Middle frontal gyrus (tissue), 1 donor: ENCODE measurements at regions not wholly inside any gene's neighbourhood (a gene's known extent, or its start where the extent isn't known, plus 50 kb on each side); places are given as distances from the start of the nearest gene placed in this dataset.

Experiments used
- DNase-seq: peaks from one replicate; pipeline ENCODE4 v3.0.0-alpha.2; 2015; ENCODE audit warnings: low spot score; ENCODE audit errors: extremely low spot score

DNA sequence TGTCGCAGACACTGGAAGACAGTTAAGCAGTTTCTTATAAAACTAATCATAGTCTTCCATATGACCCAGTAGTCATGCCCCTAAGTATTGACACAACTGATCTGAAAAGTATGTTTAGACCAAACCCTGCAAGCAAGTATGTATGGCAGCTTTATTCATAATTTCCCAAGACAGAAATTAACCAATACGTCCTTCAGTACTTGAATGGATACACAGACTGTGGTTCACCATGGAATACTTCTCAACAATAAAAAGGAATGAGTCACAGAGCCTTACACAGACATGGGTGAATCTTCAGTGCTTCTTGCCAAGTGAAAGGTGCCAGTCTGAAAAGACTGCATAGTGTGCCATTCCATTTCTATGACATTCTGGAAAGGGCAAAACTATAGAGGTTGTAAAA, 50.2 kb upstream of the AKR1E2 start:
- DNase-seq: no peak

DNA sequence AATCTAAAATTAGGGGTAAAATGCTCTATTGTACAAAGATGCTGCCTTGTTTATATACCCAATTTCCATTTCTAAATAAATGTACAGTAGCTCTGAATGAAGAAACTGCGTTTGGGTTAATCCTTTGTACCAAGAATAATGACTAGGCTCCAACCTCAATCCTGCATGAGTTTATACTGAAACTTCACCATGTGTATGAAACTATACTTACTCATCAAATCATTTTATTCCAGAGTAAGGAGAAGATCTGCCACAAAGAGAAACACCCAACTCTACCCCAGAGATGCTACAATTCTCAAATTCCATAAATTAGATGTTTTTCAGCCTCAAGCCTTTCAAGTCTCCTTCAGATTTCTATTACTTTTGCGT, 53.8 kb upstream of the AKR1E2 start:
- no peak for DNase-seq

DNA sequence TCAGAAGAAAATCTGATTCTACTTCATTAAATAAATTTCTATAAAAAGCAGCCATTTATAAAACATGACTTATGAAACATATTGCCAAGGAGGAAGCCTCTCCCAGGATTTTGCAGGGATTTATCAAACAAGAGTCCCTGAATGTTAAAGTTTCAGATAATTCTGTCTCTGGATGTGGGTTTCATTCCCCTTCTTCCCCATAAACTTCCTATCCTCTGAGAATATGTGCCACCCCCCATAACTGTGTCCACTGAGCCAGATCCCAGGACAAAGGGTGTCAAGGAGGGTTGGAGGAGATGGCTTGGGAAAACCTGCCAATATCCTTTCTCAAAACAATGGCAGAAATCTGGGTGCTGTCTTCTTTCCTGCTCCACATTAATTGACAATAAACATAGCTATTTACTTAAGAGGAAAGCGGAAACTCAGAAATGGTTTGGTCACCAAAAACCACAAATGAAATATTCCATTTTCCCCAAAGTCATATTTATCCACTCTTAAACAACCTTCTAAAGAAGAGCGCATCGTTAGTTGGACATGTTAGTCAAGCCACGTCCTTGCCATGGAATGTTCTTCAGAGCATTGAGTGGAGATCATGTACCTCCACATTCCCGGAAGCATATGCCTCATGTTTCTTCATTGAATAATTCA, 54.3 kb upstream of the AKR1E2 start:
- no peak for DNase-seq

DNA sequence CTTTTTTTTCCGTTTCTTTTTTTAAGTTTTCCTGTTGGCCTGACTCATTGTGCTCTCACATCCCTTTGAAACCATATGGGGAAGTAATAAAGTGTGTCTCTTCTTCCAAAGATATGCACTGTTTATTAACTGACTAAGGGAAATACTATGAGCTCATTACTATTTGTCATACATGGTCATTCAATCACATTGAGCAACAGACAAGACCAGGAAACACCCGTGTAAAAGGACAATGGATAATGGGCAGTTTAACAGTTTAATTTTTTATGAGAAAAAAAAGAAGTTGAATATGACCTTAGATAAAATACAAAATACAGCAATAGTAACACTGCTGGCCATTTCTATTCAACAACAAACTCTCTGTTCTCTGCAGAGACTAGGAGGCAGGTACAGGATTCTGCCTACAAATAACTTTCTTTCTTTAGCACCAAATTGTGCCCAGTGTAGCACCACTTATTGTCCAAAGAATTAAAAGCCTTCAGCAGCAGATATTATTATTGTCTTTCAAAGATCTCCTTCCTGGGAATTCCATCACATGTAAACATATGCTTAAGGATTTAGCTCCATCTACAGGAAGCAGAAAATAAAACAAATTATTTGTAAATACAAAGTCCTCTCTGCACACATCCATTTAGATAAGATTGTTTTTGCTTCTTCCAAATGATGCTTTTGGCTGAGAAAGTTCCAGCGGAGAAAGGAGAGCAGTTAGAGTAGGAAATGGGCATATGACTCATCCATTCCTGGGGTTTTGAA, 55.0 kb upstream of the AKR1E2 start:
- no peak for DNase-seq

DNA sequence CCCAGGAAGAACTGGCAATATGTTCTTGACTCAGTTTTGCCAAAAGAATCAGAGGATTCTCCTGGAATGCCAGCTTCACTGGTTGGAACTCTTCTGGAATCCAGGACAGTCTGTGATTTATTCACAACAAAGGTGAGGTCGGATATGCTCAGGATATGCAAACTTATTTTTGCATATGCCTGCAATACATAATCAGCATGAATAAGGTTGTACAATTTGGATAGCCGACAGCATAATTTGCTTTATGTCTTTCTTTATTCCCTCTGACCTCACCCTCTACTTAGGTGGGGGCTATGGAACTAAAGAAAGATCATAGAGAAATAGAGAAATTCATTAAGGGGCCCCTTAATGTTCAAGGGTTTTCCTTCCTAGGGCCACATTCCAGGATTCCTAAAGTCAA, 57.6 kb upstream of the AKR1E2 start:
- no peak for DNase-seq

DNA sequence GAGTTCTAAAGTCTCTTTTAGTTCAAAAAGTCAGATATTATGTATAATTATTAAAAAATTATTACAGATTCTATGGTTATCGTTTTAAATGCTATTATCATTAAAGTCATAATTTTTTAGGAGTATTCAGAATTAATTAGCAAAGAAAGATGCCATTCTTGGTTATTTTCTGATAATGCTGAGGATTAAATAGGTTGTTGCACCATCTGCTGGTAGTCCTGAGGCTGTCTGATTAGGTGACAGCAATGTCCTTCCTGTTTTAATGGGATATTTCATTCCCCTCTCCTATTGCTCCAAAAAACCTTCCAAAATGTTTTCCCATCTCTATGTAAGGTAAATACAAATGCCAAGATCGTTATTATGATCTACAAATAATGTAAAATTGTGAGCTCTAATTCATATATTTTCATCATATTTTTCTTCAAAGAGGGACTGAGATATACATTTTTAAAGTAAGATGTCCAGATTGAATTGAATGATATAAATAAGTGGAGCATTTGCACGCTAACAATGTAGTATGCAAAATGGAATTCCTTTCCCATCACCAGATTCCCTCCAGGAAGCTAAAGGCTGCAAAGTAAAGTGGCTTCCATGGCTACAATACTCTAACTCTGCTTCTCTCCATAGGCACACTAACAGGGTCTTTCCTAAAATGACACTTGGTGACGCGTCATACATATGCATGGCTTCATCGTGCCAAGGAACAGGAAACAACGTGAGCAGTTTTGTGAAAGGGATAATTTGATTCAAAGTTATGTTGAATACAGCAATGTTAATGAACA, 58.8 kb upstream of the AKR1E2 start:
- DNase-seq: no peak

DNA sequence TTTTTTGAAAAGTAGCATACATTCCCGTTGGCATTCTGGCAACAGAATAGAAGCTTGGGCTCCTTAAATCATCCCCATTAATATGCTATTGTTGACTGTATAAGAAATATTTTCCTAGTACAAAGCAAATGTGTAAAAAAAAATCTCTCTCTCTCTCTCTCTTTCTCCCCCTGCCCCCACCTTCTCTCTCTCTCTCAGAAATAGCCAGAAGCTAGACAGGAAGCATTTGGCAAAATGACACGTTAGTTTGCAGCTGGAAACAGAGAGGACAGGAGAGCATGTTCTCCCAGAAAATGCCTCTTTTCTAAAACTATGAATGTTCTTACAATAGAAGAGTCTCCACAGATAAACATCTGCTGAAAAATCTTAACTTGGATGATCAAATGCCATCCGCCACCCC, 59.6 kb upstream of the AKR1E2 start:
- DNase-seq: no peak

DNA sequence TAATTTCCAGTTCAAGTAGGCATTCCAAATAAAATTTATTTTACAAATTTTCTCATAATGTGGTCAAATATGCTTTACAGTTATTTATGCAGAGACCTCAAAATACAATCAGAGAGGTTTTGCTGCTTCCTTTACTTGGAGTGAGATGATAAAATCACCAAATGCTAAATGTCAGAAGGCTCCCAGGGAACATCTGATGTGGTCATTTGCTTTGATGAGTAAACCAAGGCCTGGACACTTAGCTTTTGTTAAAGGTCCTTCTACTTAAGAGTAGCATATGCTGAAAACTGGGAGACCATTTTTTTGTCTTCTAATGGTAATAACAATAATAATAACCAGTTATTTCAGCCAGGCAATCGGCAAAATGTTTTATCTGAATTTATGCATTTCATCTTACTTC, 60.6 kb upstream of the AKR1E2 start:
- no peak for DNase-seq

DNA sequence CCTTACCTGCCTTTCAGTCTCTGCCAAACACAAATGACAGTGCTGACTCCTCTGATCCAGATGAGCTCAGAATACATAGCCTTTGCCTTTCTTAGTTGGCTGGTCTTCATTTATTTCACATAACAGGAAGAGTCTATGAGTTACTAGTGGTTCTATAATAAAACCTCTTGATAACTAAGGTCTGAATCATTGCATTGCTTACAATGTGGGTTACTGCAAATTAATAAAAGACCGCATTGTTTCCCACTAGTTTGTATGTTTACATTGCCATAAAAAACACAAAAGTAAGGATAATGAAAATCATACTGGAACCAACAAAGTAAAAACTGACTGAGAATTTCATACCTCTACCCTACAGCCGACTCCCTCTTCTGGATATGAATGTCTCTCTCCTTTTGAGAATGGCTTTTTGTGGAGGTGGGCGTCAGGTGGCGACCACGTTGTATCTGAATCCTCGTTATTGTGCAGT, 62.0 kb upstream of the AKR1E2 start:
- DNase-seq: no peak

DNA sequence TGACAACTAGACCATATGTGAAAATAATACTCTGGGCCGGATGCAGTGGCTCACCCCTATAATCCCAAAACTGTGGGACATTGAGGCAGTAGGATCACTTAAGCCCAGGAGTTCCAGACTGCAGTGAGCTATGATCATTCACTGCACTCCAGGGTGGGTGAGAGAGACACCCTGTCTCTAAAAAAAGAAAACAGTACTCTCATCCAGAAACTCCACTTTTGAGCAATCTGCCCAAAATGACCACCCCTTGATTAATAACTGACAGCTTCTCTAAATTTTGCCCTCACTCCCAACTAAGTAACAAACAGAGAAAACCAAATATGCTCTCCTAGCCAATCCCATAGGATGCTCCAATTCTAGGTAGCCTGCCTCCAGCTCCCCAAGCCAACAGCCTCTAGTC, 62.5 kb upstream of the AKR1E2 start:
- DNase-seq: no peak

DNA sequence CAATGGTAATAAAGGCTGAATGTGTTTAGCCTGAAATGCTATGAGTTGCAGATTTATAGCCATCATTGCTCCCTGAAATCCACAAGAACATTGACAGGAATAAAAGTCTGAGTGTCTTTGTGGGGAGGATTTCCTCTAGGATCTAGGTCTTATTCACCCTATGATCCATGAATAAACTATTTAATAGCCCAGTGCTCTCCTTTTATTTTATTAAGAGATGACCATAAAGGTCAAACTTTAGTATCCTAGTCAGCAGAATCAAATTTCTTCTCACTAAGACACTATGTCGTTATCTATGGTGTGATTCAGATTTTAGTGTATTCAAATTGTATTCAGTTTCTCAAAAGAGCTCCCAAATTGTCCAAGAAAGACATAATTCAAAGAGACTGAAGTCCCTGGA, 67.8 kb upstream of the AKR1E2 start:
- DNase-seq: no peak

DNA sequence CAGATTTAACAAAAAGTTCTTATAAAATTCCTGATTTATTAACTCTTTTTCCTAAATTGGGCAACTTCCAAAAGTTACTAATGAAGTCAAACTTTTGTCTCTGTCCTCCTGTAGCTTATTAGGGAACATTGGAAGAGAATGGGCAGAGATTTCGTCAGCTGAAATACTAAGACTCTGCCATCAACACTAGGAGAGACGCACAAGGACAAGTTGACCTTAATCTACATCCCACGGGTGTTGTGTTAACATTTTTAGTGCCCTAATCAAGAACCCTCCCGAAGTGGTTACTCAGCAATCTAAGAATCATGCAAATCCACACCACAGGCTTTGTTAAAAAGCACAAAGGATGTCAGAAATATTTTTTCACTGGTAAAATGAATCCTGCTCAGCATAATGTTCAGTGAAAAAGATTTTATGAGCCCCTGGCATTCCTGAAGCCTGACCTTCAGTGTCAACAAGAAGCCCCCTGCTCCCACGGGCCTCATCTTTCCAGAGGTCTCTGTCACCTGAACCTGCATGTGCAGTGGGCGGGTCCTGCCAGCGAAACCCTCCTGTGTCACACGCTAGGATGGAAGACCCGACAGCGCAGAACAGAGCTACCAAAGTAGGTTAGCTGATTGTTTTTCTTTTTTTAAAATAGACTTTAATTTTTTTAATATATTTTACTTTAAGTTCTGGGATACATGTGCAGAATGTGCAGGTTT, 70.6 kb upstream of the AKR1E2 start:
- DNase-seq: no peak

DNA sequence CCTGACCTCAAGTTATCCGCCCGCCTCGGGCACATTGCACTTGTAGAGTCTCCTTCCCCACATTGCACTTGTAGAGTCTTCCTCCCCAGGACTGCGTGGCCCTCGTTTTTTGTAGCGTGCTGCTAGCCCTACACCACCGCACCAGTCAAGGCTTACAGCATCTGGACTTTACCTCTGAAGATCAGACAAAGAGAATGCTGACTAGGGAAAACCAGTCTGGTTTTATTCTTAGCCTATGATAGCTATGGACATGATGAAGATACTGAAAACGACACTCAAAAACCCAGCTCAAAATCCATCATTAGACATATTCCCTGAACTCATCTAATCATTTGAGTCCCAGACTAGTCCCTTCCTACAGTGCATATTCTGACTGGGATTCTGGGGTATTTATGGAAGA, 71.9 kb upstream of the AKR1E2 start:
- no peak for DNase-seq

DNA sequence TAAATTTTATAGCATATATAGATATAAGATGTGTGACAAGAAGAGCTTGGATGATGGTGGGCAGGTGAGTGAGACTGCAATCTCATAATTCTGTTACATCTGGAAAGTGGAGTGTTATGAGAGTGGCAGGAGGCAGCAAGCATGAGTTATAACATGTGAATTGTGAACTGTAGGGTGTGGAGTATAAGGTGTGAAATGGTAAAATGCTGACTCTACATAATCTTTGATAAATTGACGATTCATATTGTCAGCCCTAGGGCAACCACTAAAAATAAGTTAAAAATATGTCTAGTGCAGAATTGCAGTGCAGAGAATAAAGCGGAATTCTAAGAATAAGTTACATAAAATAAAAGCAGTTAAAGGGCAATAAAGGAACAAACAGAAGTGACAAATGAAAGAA, 74.8 kb upstream of the AKR1E2 start:
- no peak for DNase-seq

DNA sequence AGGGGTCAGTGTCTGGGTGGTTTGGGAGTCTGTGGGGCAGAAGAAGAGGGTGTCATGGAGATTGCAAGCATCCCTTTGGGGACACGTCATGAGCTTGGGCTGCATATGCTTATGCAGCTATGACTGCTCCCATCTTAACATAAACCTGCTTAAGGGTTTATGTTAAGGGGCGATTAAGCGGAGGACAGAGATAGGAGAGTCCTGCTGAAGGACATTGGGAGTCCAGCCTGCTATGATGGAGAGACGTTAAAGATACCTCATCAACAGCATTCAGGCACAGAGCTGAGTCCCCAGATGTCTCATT, 76.8 kb upstream of the AKR1E2 start:
- DNase-seq: no peak

DNA sequence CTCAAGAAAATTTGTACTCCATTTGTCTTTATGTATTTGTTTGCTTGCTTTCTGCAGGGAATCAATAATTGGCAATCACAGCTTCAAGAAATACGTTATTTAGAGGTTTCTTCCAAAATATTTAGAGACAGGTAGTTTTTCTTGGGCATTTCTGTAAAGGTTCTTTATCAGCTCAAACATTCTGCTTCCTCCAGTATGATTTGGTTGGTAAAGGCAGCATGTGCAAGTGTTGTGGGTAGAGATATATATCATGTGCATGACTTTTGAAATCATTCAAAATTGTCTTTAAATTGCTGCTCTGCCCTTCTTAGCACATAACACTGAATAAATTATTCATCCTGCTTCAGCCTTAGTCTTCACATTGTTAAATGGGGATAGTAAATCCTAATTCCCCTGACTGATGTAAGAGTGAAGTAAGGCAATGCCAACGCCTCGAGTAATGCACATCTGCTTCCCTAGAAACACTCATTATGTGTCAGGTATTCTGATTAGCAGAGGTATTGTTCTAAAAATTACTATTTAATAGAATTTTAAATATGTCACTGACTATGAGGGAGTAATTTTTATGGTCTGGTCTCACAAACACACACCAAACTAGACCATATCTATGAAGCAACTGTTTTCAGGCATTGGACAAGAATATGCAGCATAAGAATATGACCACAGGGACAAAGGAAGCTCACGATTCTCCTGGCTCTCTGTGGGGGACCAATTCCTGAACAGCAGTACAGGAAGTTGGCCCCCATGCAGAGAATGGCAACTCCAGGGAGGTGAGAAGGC, 77.3 kb upstream of the AKR1E2 start:
- no peak for DNase-seq

DNA sequence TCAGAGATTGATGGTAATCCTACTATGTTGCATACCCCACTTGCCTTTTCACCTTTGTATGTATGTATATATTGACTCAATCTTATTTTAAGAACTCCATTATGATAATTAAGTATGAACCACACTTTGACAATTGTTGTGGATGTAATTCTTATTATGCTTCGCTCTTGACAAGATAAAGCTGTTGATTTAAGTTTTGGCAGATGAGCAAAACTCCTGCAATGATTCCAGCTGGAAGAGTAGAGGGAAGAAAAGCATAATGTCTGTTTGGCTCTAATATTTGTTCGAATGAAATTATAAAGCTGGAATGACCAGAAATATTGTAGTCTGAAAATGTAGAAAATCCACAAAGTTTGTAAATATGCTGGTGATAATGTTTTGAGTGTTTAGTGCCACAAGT, 83.8 kb upstream of the AKR1E2 start:
- DNase-seq: no peak

DNA sequence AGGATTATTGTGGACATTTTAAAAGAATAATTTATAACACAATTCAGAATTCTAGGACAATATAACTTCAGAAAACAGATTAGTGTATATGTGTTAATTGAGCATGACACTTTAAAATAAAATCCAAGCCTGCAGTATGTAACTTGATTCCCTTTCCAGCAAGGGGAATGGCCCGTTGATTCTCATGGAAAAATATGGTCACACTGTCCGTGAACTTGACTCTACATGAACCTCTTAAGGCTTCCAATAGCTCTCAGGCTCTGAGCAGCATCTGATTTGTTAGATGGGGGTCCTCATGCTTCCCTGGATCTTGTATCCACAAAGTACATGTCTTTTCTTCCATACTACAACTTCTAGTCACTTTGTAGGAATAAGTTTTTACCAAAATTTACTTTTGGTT, 85.5 kb upstream of the AKR1E2 start:
- no peak for DNase-seq

DNA sequence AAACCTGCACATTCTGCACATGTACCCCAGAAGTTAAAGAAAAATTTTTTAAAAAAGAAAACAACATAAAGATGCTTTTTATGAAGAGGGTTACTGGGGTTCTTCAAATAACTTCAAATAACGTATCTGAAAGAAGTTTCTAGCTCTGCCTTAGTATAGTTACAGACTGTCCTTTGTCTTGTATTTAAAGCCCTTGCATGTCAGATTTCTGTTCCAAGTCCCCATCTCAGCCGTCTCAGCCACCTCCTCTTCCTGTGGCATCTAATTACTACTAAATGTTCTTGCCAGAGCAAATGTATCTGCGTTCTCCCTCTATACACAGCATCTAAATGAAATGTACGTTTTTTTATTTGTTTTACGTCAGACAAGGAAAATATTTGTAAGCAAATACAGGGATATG, 89.4 kb upstream of the AKR1E2 start:
- DNase-seq: no peak

DNA sequence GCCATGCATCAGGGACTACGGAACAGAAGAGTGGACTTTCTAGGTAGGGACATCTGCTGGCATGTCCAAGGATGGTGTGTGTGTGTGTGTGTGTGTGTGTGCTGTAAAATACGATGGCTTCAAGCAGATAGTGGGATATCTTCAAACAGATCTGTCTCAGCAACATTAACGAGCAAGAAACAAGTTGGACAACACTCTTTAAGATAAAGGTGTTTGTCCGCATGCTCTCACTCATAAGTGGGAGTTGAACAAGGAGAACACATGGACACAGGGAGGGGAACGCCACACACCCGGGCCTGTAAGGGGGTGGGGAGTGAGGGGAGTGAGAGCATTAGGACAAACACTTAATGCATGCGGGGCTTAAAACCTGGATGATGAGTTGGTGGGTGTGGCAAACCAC, 89.8 kb upstream of the AKR1E2 start:
- no peak for DNase-seq

DNA sequence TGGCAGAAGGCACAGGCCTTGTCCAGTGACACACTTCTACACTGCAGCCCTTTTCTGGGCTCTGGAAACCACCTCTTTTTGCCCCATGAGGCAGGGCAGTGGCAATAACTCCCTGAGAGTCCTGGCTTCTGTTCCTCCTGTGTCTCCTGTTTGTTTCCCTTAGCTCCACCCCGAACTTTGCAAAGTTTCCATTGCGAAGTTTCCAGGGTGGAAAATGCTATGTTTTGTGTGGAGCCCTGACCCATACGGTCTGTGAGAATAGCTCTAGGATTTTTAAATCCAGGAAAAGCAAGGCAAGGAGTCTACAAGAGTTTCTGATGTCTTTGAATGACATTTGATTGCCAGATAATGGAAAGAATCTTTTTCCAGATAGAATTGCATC, 92.2 kb upstream of the AKR1E2 start:
- no peak for DNase-seq
